ENCODE measurements at regions not wholly inside any gene's neighbourhood (a gene's known extent, or its start where the extent isn't known, plus 50 kb on each side); places are given as distances from the start of the nearest gene placed in this dataset.

DNA sequence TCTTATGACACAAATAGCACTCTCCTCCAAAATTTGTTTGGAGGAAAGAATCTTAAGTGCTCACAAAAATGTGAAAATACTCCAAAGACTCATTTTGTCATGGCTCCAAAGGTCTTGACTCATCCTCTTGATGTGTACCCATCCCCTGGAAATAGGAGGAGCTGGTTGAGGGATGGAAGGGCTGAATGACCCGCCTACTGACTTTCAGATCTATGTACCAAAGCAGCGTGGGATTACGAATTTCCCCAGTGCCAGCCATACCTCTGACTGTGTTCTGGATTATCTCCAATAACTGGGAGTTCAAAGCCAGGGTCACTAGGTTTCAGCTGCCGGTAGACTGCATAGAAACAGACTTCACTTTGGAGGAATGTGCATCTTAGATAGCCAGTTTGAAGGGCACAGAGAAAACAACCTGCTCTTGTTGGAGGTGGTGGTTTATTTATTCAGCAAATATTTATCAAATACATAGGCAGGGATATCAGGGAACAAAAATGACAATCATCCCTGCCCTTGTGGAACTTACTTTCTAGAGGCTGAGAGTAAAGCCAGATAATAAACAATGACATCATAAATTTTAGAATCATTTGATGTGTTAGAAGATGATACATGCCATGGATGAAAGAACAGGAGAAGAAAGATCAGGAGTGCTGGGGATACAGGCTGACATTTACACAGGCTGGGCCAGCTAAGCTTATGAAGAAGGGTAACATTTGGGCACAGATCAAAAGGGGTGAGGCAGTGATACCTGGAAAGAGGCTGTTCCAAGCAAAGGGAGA lies 246.6 kb downstream of the TBXT start:
- H3K9ac ChIP-seq (ENCODE audit: low read length): no peak overlapping the region
- no peak overlapping the region for H3K4me3 ChIP-seq (ENCODE audit: low read length)
- no peaks in the 10 kb centered on the region for H3K9me3 ChIP-seq (ENCODE audit: low read length)
- TF ChIP-seq EZH2 (IDR thresholded peaks at IDR 0.05; ENCODE audit: low read length, unreplicated experiment): no peak
- TF ChIP-seq, protein P1, sequence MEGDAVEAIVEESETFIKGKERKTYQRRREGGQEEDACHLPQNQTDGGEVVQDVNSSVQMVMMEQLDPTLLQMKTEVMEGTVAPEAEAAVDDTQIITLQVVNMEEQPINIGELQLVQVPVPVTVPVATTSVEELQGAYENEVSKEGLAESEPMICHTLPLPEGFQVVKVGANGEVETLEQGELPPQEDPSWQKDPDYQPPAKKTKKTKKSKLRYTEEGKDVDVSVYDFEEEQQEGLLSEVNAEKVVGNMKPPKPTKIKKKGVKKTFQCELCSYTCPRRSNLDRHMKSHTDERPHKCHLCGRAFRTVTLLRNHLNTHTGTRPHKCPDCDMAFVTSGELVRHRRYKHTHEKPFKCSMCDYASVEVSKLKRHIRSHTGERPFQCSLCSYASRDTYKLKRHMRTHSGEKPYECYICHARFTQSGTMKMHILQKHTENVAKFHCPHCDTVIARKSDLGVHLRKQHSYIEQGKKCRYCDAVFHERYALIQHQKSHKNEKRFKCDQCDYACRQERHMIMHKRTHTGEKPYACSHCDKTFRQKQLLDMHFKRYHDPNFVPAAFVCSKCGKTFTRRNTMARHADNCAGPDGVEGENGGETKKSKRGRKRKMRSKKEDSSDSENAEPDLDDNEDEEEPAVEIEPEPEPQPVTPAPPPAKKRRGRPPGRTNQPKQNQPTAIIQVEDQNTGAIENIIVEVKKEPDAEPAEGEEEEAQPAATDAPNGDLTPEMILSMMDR (conservative IDR thresholded peaks at IDR 0.05; ENCODE audit: low read depth, low read length): no peak
- TF ChIP-seq EZH2phosphoT487 (IDR thresholded peaks at IDR 0.05; ENCODE audit: borderline replicate concordance, low read length): no peak
- no TSS peak for BruUV-seq (replicated peaks)
- no peak for DNase-seq
- no peaks in the 10 kb centered on the region for H3K79me2 ChIP-seq (ENCODE audit: low read length)
- no peaks in the 10 kb centered on the region for H3F3A ChIP-seq (ENCODE audit: low read length, unreplicated experiment)
- no peaks in the 10 kb centered on the region for H3K9me2 ChIP-seq (replicated peaks; ENCODE audit: low read length)
- CTCF ChIA-PET: no interaction called here
- H3K4me2 ChIP-seq (ENCODE audit: low read length): no peak overlapping the region
- intact Hi-C loops (cut with micrococcal nuclease): no loop called here
- H2AFZ ChIP-seq (ENCODE audit: low read length): no peak overlapping the region
- no peaks in the 10 kb centered on the region for H4K20me1 ChIP-seq (ENCODE audit: low read length)
- peaks cover 15% of the 10 kb centered on the region; the same call in 1 of the 2 replicates for H3K27me3 ChIP-seq (ENCODE audit: low read length)
- H3K4me1 ChIP-seq (ENCODE audit: insufficient read depth, low read length): no peaks in the 10 kb centered on the region; the same call in 1 of the 2 replicates
- POLR2A ChIA-PET (ENCODE audit: unreplicated experiment): no interaction called here
- H3K36me3 ChIP-seq (ENCODE audit: low read depth, low read length): no peaks in the 10 kb centered on the region
- no peak overlapping the region for H3K27ac ChIP-seq (ENCODE audit: low read length)
- ATAC-seq: no peak

DNA sequence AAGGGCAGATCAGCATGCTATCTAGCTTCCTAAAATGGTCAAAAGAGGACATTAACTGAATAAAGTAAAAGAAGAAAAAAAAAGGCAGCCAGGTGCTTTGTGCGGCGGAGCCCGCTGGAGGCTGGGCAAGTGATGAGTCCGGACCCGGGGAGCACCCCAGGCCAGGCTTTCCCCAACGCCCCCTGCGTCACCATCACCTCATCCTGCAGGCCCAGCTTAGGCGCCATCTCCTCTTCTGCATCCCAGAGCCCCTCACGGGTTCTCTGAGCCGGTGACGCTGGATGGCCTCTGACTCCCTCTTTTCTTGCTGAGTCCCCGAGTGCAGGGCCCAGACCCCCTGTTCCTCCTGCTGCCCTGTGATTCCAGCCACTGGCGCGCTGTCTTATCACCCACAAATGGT lies 250.1 kb downstream of the TBXT start:
- Histone ChIP-seq H3F3A (ENCODE audit: low read length, unreplicated experiment) (no peaks in the 10 kb centered on the region), H3K36me3 (ENCODE audit: low read depth, low read length) (no peaks in the 10 kb centered on the region), H2AFZ (ENCODE audit: low read length) (no peak overlapping the region), H3K9me2 (replicated peaks; ENCODE audit: low read length) (no peaks in the 10 kb centered on the region), H4K20me1 (ENCODE audit: low read length) (no peaks in the 10 kb centered on the region), H3K27ac (ENCODE audit: low read length) (no peak overlapping the region), H3K27me3 (ENCODE audit: low read length) (peaks cover 22% of the 10 kb centered on the region; the same call in 1 of the 2 replicates), H3K79me2 (ENCODE audit: low read length) (no peaks in the 10 kb centered on the region), H3K9ac (ENCODE audit: low read length) (no peak overlapping the region), H3K9me3 (ENCODE audit: low read length) (no peaks in the 10 kb centered on the region), H3K4me2 (ENCODE audit: low read length) (no peak overlapping the region), H3K4me1 (ENCODE audit: insufficient read depth, low read length) (no peaks in the 10 kb centered on the region; the same call in 1 of the 2 replicates), H3K4me3 (ENCODE audit: low read length) (no peak overlapping the region)
- DNase-seq (no peak), ATAC-seq (no peak)
- intact Hi-C loops (cut with micrococcal nuclease): no loop called here
- no TSS peak for BruUV-seq (replicated peaks)
- POLR2A ChIA-PET (ENCODE audit: unreplicated experiment): no interaction called here
- CTCF ChIA-PET: no interaction called here
- no peak for TF ChIP-seq EZH2 (IDR thresholded peaks at IDR 0.05; ENCODE audit: low read length, unreplicated experiment)
- TF ChIP-seq, protein P1 (conservative IDR thresholded peaks at IDR 0.05; ENCODE audit: low read depth, low read length): no peak
- no peak for TF ChIP-seq EZH2phosphoT487 (IDR thresholded peaks at IDR 0.05; ENCODE audit: borderline replicate concordance, low read length)

DNA sequence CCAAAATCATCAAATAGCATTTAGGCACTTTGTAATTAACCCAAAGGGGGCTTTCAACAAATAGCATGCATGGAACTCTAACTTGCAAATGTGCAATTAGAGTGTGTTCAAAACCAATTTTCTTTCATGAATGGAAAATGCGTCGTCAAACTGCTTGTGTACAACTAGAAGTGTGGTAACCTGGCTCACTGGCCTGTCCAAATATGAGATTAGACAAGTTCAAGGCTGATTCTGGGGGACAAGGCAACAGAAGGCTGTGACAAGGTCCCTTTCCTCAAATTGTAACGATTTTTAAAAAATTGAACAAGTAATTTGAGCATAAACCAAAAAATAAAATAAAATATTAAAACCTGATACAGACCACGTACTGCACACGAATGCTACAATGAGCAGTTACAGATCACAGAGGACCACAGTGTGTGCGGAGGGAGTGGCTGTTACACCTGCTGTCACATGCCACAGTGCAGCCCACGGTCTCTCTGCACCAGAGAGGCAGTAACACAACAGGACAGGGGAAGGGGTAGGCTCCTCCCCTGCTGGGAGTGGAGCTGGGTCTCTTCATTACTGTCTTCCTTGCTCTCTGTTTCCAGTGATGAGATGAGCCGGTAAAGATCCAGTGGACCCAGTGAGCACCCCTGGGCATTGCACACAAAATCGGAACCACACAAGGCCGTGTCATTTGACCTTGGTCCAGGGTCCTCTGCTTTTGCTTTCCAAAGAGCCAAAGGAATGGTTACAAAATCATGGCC lies 252.2 kb upstream of the PDE10A start:
- ChIA-PET CTCF (no interaction called here), POLR2A (ENCODE audit: unreplicated experiment) (no interaction called here)
- no peak overlapping the region for H3K9ac ChIP-seq (ENCODE audit: low read length)
- H3K36me3 ChIP-seq (ENCODE audit: low read depth, low read length): no peaks in the 10 kb centered on the region
- H3K27ac ChIP-seq (ENCODE audit: low read length): no peak overlapping the region
- no peaks in the 10 kb centered on the region for H3K4me1 ChIP-seq (ENCODE audit: insufficient read depth, low read length)
- intact Hi-C loops (cut with micrococcal nuclease): no loop called here
- H3K9me2 ChIP-seq (replicated peaks; ENCODE audit: low read length): no peaks in the 10 kb centered on the region
- no peaks in the 10 kb centered on the region for H3K79me2 ChIP-seq (ENCODE audit: low read length)
- peaks cover 22% of the 10 kb centered on the region; the same call in 1 of the 2 replicates for H3K27me3 ChIP-seq (ENCODE audit: low read length)
- no peak overlapping the region for H2AFZ ChIP-seq (ENCODE audit: low read length)
- BruUV-seq (replicated peaks): no TSS peak
- ATAC-seq: no peak
- no peak for TF ChIP-seq EZH2phosphoT487 (IDR thresholded peaks at IDR 0.05; ENCODE audit: borderline replicate concordance, low read length)
- TF ChIP-seq, protein P1 (conservative IDR thresholded peaks at IDR 0.05; ENCODE audit: low read depth, low read length): no peak
- no peak for TF ChIP-seq EZH2 (IDR thresholded peaks at IDR 0.05; ENCODE audit: low read length, unreplicated experiment)
- H3K4me2 ChIP-seq (ENCODE audit: low read length): no peak overlapping the region
- H3K4me3 ChIP-seq (ENCODE audit: low read length): no peak overlapping the region
- H3K9me3 ChIP-seq (ENCODE audit: low read length): no peaks in the 10 kb centered on the region
- no peak for DNase-seq
- H3F3A ChIP-seq (ENCODE audit: low read length, unreplicated experiment): no peaks in the 10 kb centered on the region
- no peaks in the 10 kb centered on the region for H4K20me1 ChIP-seq (ENCODE audit: low read length)
